Stimulated activated CD8-positive, alpha-beta memory T cell treated with anti-CD3 and anti-CD28 coated beads, Interleukin-4, amount 100 ng/mL, for 24 hours (primary cell): ENCODE measurements at regions not wholly inside any gene's neighbourhood (a gene's known extent, or its start where the extent isn't known, plus 50 kb on each side); places are given as distances from the start of the nearest gene placed in this dataset.
"Not testable (repeated sequence)": the region's sequence is repeated elsewhere in the genome, so short reads cannot be mapped to it uniquely, and the experiment has no call there.

Experiments
- DNase-seq: peaks from one replicate; pipeline ENCODE4 v3.0.0-alpha.2; 2020; ENCODE audit warnings: low read depth

DNA sequence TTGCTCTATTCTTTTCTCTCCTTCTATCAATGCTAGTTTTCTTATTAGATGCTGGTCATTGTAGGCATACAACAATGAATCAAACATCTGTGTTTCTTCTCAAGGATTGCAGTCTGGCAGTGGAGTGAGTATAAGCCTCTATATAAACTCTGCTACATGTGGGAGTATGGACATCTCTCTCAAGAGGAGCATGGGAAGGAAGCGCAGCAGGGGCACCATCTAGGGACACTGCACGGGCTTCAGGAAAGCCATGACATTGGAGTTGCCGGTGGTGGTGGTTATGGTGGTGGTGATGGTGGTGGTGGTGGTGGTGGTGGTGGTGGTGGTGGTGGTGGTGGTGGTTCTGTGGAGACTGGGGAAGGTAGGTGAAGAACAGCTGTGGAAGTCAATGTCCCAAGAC lies 462.6 kb downstream of the RNF144A start:
- DNase-seq = no peak

DNA sequence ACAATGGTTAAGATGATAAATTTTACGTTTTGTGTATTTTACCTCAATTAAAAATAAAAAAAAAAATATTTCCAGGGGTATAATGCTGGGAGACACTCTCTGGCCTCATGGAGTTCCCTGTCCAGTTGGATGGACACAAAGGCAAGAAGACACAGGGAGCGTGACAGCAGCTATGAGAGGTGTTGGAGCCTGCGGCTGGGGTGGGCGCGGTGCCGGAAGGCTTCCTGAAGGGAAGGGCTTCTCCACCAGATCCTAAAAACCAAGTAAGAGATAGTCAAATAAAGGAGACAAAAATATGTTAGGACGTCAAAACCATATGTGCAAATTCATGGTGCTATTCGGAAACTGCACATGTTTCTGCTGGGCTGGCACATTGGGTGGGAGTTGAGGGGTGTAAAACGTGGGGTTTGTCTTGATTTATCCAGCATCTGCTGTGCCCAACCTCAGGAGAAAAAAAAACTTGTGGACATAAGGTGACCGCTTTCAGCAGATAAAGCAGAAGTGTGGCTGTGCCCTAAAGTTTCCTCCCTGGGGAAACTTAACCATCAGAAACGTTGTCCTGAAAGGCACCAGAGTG lies 467.6 kb downstream of the RNF144A start:
- DNase-seq = no peak

DNA sequence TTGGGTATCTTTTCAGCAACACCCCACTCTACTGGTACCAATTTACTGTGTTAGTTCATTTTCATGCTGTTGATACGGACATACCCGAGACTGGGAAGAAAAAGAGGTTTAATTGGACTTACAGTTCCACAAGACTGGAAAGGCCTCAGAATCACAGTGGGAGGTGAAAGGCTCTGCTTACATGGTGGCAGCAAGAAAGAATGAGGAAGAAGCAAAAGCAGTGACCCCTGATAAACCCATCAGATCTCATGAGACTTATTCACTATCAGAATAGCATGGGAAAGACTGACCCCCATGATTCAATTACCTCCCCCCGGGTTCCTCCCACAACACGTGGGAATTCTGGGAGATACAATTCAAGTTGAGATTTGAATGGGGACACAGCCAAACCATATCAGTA lies 473.1 kb downstream of the RNF144A start:
- DNase-seq = not testable (repeated sequence)

DNA sequence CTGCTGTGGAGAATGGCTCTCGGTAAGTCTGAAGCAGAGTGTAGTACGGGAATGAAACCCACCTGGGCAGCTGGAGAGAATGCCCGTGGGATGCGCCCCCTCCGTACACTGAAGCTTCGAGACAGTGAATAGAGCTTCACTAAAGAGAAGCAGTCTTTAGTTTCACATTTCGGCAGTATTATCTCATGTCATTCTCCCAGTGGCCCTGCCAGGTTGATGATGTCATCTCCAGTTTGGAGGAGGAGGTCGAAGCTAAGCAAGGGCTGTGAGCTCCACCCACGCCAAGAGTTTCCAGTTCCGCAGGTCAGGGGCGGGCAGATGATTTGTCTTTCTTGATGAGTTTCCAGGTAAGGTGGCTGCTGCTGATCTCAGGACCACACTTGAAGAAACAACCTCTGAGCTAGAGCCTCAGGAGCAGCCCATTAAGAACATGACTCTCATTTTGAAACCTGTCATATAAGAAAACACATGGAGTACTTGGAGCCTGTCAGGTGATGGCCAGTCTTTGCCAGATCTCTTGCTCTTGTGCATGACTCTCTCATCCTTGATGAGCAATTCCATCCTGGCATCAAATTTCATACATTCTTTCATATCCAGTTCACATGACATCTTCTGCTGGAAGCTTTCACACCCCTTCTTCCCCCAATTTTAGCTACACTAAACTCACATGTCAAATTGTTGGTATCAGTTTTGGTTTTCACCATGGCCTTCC lies 475.0 kb downstream of the RNF144A start:
- no peak for DNase-seq

DNA sequence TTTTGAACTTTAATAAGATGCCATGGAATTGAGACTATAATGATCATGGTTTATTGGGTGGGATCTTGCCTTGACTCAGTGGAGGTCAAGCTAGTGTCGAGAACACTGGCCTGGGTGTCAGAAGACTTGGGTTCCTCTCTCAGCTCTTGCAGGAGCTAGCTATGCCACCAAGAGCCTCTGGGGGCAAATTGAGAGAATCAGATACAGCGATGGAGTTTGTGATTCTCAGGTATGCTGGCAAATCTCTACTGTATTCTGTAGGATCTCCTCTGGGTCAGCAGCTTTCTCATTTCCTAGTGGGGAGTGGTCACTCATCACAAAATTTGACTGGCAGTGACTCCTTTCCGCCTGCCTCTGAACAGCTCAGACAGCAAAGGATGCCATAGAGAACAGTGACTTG lies 477.0 kb downstream of the RNF144A start:
- DNase-seq = no peak

DNA sequence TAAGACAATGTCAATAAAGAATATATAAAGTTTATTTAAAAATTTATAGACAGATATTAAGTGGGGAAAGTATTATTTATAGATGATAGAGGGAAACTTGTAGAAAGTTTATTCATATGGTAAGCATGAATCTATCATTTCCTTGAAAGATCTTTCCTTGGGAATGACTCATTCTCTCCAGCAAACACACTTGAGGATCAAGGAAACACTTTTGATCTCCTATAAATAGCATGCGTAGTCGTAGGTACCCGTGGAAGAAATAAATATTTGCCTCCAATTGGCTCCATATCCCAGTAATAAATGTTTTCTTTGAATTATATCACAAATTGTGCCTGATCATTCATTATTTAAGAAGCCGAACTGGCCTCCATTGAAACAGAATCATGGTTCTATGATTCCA lies 483.4 kb downstream of the RNF144A start:
- no peak for DNase-seq

DNA sequence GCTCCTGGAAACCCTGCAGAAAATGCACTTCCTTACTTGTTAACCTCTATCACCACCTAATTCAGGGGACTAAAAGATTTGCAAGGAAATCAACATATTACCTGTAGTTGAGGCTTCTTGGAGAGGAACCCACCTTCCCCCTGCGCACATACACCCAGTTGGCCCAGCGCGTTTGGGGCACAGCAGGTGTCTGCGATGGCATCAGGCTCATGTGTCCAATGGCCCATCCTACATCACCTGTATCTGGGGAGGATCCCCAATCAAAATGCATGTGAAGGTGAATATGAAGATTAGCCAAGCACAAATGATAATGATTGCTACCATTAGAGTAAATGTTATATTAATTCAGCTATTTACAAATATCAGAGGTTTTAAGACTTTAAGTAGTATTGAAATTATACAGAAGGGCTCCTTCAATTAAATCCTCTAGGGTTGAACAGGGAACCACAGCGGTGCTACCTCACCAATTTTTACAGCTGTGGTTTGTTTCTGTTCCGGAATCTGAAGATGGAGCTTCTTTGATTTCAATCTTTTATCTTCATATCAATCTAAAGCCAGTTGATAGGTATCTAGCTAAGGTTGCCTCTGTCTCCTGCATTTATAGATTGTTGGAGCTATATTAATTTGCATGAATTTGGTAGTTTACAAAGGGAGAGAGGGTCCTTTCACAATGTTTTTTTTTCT lies 486.0 kb downstream of the RNF144A start:
- DNase-seq = no peak

DNA sequence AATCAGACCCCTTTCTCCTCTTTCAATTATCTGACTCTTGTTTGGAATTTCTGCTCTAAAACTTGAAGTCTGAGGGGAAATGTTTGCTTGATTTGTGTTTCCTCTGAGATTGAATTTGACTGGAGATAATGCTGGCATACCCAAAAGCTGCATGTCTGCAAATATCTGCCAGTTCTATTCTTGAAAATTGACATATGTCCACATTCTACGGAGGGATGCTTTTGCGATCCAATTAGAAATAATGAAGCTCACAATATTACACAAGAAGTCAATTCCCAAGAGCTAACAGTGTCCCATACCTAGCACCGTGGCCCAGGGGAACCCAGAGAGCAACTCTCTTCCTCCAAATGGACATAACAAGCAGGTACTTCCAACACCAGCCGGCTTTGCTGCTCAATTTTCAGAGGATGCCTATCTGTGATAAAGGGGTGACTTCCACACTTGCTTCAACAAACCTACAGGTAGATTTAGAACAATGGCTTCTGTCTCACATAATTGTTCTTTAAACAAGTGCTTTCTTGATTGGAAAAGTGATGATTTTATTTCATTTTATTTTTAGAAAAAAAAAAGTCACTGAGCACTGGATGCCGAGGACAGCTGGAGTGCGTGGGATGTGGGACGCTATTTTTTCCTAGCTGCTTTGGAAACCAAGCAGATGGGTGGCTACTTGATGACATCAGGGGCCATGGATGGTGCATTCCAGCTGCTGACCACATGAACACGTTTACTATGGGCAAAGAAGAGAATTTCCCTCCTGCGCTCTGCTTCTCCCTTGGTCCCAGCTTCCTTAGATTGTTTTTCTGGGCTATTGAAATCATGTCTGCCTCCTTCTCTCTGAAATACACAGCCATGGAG lies 488.9 kb downstream of the RNF144A start:
- DNase-seq = no peak

DNA sequence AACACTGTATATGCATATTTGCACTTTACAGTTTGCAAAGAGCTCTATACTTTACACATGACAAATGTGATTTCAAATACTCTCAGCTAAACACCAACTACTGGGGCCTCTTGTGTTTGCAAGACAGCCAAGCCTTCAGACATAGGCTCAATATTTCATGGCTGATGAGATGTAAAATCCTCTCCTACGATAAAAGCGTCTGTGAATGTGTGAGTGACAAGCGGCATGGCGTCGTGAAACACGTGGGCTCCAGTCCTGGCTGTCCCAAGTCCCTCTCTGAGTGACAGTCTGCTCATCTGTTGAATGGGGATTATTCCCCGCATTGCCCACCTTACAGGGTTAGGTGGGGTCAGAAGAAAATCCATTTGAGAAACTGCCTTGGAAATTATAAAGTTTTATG lies 489.8 kb downstream of the RNF144A start:
- DNase-seq = no peak

DNA sequence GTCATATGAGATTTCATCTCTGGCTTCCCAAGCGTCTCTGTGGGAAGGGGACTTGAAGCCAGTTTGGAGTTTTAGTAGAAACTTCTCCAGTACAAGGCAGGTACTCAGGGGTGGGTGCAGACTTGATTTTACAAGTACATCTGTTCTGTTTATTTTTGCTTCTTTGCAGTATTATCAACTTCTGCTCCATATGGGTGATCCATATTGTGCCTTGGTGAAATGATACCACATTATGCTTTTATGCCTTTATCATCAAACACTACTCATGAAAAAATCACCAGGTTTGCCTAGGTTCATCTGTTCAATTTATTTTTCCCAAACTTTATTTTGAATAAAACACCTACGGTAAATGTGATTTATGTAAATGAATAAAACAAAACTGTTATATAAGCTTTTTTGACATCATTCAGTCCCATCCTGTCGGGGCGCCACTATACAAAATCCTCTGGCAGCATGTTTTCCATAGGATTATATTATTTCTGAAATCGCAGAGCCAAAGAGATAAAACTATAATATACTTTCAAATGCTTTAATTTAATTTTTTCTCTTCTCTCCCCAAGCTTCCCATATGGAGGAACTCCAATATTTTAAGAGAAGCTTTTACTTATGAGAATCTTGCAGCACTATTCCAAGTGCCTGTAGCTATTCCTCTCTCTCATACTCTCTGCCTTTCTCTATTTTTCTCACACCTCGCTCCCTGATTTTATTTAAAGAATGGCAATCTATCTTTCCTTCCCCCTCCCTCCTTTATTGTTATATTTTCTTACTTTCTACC lies 490.9 kb downstream of the RNF144A start:
- no peak for DNase-seq

DNA sequence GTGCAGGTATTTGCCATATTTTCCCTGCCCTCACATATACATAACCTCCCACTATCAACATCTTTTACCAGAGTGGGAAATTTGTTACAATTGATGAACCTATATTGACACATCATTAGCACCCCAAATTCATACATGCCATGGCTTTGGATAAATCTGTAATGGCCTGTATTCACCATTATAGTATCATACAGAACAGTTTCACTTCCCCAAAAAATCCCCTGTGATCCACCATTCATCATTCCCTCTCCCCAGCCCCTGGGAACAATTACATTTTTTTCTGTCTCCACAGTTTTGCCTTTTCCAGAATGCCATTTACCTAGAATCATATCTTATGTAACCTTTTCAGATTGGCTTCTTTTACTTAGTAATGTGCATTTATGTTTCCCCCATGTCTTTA lies 494.5 kb downstream of the RNF144A start:
- DNase-seq = no peak

DNA sequence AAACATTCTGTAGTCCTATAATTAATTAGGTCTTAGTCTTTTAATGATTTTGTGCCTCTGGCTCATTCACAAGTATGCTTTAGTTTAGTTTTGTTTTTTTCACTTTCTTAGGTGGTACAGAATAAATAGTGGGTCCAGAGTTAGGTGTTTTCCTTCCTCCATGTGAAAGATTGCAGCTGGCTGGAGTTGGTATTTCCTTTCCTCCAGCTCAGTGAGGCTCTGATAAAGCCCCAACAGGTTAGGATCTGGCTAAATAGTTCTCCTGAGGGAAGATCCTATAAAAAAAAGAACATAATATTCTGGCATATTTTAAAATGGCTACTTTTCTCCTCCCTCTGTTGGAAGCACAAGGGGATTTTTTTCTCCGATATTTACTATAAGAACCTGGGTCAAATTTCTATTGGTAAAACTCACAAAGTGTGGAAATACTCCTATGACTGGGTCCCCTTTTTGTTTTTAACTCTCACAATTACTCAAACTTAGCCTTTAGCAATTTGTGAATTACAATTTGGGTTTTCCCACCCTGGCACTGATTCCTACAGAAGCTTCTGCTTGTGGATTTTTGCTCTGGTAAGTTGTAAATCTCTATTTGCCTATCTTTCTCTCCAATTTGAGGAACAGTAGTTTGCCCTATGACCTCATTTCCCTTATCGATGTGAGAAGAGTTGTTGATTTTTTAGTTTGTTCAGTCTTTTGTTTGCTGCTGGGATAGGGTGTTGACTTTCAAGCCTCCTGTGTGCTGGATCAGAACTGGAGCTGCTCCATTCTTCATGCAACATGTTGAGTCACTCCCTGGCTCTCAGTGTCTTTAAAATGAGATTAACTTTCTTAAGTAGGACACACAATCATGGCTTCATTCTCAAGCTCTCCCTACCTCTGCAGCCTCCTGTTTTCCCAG lies 500.9 kb downstream of the RNF144A start:
- no peak for DNase-seq

DNA sequence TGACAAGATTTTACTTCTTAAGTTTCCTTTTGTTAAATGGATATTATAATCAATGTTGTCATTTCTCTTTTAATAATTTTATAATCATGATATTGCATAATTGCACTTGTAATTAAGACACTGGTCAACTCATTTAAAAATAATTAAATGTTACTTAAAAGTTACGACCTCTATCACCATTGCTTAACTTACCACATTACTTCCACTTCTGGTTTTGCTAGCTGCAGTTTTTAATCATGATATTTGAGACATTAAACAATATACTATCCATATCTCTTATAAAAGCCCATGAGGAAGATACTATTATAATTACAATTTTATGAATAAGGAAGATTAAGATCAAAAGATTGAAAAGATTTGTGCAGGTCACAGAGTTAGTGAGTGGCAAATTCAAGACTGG lies 502.0 kb downstream of the RNF144A start:
- no peak for DNase-seq

DNA sequence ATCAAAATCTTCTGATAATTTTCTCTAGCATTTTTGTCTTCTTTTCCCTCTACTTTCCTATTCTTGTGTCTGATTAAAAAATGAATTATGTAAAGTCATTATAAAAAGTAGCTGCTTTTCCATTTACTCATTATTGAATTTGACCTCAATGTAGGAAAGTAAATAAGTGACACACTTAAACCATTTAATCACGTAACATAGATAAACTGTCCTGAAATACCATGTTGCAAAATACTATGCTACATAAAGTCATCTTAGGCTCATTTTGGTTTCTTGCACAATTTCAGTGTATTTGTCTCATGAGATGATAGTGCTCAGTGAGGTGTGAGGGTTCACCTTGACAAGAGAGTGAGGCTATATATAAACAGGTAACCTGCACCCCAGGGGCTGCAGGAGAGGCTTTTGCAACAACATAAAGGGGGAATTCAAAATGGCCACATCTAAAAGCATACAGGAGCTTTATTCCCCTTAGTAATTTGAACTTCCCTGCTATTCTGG lies 502.7 kb downstream of the RNF144A start:
- DNase-seq = no peak

DNA sequence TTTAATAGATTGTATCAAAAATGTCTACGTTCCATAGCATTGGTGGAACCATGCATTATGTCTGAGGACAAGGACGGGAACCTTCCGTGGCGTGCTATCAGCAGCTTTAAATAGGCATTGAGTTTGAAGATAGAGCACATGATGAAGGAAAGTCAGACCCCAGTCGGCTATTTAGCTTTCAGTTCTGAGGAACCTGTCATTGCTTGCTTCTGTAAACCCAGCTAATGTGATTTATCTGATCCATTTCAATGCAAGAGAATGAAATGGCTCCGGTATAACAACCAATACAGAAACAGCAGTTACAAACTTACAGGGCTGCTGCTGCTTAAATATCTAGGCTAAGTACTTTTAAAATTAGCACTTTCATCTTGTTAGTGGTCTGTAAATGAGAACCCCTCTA lies 503.3 kb downstream of the RNF144A start:
- DNase-seq = no peak

DNA sequence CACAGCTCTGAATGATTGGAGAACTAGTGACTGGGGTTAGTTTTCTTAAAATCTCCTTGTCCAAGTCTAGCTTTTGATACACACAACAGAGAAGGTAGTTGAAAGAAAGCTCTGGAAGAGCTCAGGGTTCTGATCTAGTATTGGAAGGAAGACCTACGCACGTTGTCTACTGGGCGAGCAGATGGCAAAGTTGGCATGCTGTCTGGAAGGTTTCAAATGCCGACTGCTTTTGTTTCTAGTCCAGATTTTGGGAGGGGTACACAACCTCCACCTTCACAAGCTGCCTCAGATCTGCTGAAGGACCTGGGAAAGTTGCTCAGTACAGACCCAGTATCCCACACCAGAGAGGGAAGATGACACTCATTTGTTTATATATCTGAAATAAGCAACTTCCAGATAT lies 507.3 kb downstream of the RNF144A start:
- DNase-seq = no peak

DNA sequence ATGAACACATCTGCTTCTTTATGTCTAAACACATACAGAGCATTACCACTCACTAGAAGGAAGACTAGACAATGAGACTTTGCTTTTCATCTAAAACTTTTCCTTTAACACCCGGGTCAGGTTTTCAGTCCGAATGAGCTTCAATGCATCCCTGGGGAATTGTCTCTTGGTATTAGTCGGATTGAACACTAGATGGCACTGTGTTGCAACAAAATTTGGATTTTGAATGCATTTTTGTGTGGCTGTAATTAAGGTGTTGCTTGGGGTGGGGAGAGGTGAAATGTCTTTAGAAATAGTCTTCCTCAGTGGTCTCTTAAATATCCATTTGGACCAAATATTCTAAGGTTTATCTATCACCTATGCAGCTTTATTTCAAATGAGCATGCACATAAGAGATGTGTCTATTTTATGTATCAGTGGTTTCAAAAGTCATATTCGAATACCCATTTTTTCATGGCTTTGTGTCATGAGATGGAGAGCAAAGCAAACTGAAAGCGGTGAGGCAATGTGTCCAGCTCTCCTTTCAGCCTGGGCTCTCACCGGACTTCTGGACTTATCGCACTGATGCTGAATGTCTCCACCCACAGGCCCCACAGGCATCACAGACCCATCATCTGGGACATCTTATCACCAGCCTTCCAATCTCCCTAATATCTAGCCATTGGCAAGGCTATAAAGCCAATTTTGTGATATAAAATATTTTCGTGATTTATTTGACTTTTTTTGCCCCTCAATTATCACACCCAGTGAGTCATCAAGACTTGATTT lies 510.3 kb downstream of the RNF144A start:
- DNase-seq = no peak

DNA sequence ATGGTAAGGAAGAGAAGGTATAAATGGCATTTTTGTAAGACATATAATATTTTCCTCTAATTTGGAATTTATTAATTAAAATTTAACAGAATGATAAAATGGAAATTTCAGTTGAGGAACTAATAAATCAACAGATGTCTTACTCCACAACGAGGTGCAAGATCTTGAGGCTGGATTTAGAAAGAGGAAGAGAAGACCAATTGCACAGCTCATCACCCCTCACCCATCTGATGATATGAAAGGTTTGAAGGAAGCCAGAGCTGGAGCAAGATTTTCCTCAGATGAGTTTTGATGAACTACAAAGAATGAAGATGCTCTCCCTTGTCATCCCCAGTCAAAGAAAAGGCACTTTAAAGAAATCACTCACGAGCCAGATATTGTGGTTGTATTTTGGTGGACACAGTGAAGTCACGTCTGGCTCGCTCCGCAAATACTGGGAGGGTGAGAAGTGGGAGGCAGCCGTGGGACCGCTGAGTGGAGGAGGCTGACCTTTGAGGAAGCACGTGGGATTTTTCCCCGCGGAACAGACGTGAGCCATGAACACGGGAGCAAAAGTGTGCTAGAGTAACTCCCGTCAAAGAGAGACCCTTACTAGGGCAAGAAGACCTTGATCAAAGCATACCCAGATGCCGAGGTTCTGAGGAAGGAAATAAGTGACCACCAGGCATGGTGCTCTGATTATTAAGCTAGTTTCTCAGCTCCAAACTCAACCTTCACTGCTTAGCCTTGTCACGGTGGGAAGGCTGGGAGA lies 511.4 kb downstream of the RNF144A start:
- DNase-seq = no peak

DNA sequence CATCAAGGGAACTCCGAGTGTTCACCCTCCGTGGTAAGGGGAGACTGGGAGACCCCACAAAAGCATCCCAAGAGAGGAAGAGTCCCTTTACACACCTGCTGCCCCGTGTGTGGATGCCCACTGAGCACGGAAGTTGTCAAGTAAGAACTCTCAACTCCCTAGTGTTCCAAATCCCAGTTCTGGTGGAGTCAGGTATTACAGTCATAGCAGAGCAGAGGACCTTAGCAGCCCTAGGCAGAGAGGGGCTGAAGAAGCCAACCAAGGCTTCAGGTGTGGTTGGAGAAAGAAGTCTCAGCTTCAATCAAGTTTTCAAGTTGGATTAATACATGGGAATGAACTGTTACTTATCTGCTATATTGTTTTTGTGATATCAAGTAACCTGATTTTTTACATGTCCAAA lies 512.5 kb downstream of the RNF144A start:
- no peak for DNase-seq
